ENCODE measurements at regions not wholly inside any gene's neighbourhood (a gene's known extent, or its start where the extent isn't known, plus 50 kb on each side); places are given as distances from the start of the nearest gene placed in this dataset.

DNA sequence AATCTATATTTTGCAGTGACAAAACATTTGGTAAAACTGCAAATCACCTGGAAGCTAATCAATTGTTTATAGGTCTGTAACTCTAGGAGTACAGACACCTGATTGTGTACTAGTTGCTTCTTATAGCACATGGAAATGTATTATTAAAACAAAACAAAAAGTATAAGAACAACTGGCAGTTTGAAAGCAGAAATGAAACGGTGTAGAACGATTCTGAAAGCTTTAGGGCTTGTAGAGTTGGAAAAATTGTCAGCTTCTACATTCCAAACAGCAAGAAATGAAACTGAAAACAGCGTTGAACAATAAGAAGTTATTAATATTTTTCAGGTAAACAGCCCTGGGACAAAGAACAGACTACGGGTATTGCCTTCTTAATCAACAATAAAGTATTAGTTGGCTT, 273.3 kb downstream of the OLFM3 start:
- no peak overlapping the region for H3K4me3 ChIP-seq
- no peak for TF ChIP-seq CTCF (IDR thresholded peaks at IDR 0.05)
- DNase-seq (ENCODE audit: low spot score): no peak
- H3K27me3 ChIP-seq: no peaks in the 10 kb centered on the region
- H3K4me1 ChIP-seq: no peaks in the 10 kb centered on the region
- H3K36me3 ChIP-seq: no peaks in the 10 kb centered on the region
- no peak overlapping the region for H3K27ac ChIP-seq
- no peaks in the 10 kb centered on the region for H3K9me3 ChIP-seq

DNA sequence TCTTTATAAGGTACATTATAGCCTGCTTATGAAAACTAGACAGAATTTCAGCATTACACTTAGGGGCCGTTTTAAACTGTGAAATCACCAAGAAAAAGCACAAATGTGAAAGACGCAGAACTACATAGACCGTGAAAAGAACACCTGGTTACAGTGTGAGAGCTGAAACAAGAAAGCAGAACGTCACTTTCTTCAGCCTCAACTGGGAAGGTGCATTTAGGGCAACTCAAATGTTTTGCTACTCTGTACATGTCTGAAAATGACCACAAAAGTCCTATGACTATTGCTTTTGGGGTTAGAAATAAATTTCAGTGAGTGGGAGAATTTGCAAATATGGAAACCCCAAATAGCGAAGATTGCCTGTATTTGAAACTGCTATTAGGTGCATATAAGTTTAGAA, 268.7 kb downstream of the OLFM3 start:
- Histone ChIP-seq H3K27ac (no peak overlapping the region), H3K27me3 (no peaks in the 10 kb centered on the region), H3K4me3 (no peak overlapping the region), H3K36me3 (no peaks in the 10 kb centered on the region), H3K4me1 (no peaks in the 10 kb centered on the region), H3K9me3 (no peaks in the 10 kb centered on the region)
- no peak for TF ChIP-seq CTCF (IDR thresholded peaks at IDR 0.05)
- DNase-seq (ENCODE audit: low spot score): no peak

GRCh38 chr1:101730559-101730958, 266.2 kb downstream of the OLFM3 start:
- H3K27me3 ChIP-seq: no peaks in the 10 kb centered on the region
- no peak for TF ChIP-seq CTCF (IDR thresholded peaks at IDR 0.05)
- no peaks in the 10 kb centered on the region for H3K36me3 ChIP-seq
- H3K4me1 ChIP-seq: no peaks in the 10 kb centered on the region
- no peak overlapping the region for H3K27ac ChIP-seq
- no peak overlapping the region for H3K4me3 ChIP-seq
- H3K9me3 ChIP-seq: no peaks in the 10 kb centered on the region
- DNase-seq (ENCODE audit: low spot score): no peak

GRCh38 chr1:101732261-101732660, 264.5 kb downstream of the OLFM3 start:
- no peaks in the 10 kb centered on the region for H3K36me3 ChIP-seq
- no peaks in the 10 kb centered on the region for H3K9me3 ChIP-seq
- no peak overlapping the region for H3K4me3 ChIP-seq
- no peak for TF ChIP-seq CTCF (IDR thresholded peaks at IDR 0.05)
- no peak for DNase-seq (ENCODE audit: low spot score)
- no peaks in the 10 kb centered on the region for H3K4me1 ChIP-seq
- no peak overlapping the region for H3K27ac ChIP-seq
- no peaks in the 10 kb centered on the region for H3K27me3 ChIP-seq

DNA sequence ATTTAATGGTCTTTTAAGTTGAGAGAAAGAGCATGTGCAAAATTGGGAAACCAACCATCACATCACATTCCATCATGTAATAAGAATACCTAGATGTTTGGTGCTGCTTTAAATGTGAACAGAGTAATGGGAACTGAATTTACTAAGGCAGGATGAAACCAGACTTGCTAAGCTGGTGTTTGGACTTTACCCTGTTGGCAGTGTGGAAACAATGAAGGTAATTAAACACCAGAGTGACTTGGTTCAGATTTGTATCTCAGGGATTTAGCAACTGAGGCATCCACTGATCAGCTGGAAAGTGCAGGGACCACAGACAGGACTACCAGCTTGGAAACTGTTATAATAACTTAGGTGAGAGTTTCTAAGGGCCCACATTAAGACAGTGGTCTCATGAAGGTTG, 263.4 kb downstream of the OLFM3 start:
- H3K9me3 ChIP-seq: no peaks in the 10 kb centered on the region
- no peaks in the 10 kb centered on the region for H3K36me3 ChIP-seq
- no peaks in the 10 kb centered on the region for H3K4me1 ChIP-seq
- no peak overlapping the region for H3K4me3 ChIP-seq
- no peak for DNase-seq (ENCODE audit: low spot score)
- H3K27me3 ChIP-seq: no peaks in the 10 kb centered on the region
- no peak overlapping the region for H3K27ac ChIP-seq
- TF ChIP-seq CTCF (IDR thresholded peaks at IDR 0.05): no peak

- Histone ChIP-seq H3K9me3 (no peaks in the 10 kb centered on the region), H3K36me3 (no peaks in the 10 kb centered on the region), H3K4me3 (no peak overlapping the region), H3K4me1 (no peaks in the 10 kb centered on the region), H3K27me3 (no peaks in the 10 kb centered on the region), H3K27ac (no peak overlapping the region)
- TF ChIP-seq CTCF (IDR thresholded peaks at IDR 0.05): no peak
- no peak for DNase-seq (ENCODE audit: low spot score)
Measured at GRCh38 chr1:101738475-101738874, 258.3 kb downstream of the OLFM3 start.
